DMS 273 treated with DMSO at 0.1 percent for 48 hours (cell line): ENCODE measurements at regions not wholly inside any gene's neighbourhood (a gene's known extent, or its start where the extent isn't known, plus 50 kb on each side); places are given as distances from the start of the nearest gene placed in this dataset.

Source experiments
- DNase-seq: peaks from one replicate; lab custom pipeline; 2025; lab: John Stamatoyannopoulos, UW

GRCh38 chr5:63341442-63341841, 620.8 kb downstream of the HTR1A start:
- DNase-seq, result no peak

- no peak for DNase-seq
These were observed 638.3 kb downstream of the HTR1A start for GRCh38 chr5:63323926-63324325.

- DNase-seq, result no peak
These were observed 647.7 kb downstream of the HTR1A start for GRCh38 chr5:63314551-63314950.

- no peak for DNase-seq
These were observed 651.6 kb downstream of the HTR1A start for GRCh38 chr5:63310644-63311043.

GRCh38 chr5:63306909-63307308, 655.3 kb downstream of the HTR1A start:
- DNase-seq, result no peak

GRCh38 chr5:63293317-63293716, 668.9 kb downstream of the HTR1A start:
- DNase-seq, result no peak

- DNase-seq, result no peak
These were observed 675.5 kb downstream of the HTR1A start for GRCh38 chr5:63286724-63287123.

GRCh38 chr5:63263411-63263810, 684.8 kb downstream of the LRRC70 start:
- no peak for DNase-seq

- DNase-seq, result no peak
These were observed 683.8 kb downstream of the LRRC70 start for GRCh38 chr5:63262185-63262981.

- DNase-seq, result no peak
These were observed 683.1 kb downstream of the LRRC70 start for GRCh38 chr5:63261695-63262094.

GRCh38 chr5:63255594-63255993, 677.0 kb downstream of the LRRC70 start:
- DNase-seq, result no peak

- no peak for DNase-seq
These were observed 672.3 kb downstream of the LRRC70 start for GRCh38 chr5:63250939-63251338.

- no peak for DNase-seq
These were observed 671.3 kb downstream of the LRRC70 start for GRCh38 chr5:63249960-63250359.

GRCh38 chr5:63247651-63248050, 669.0 kb downstream of the LRRC70 start:
- no peak for DNase-seq

- DNase-seq, result no peak
These were observed 666.7 kb downstream of the LRRC70 start for GRCh38 chr5:63245271-63245670.

- DNase-seq, result no peak
These were observed 661.6 kb downstream of the LRRC70 start for GRCh38 chr5:63240063-63240755.

GRCh38 chr5:63233911-63234310, 655.3 kb downstream of the LRRC70 start:
- DNase-seq, result no peak

GRCh38 chr5:63233361-63233760, 654.7 kb downstream of the LRRC70 start:
- no peak for DNase-seq

- DNase-seq, result no peak
These were observed 652.1 kb downstream of the LRRC70 start for GRCh38 chr5:63230754-63231153.

- no peak for DNase-seq
These were observed 649.5 kb downstream of the LRRC70 start for GRCh38 chr5:63228154-63228553.

- no peak for DNase-seq
These were observed 641.6 kb downstream of the LRRC70 start for GRCh38 chr5:63220244-63220643.

GRCh38 chr5:63217422-63217821, 638.8 kb downstream of the LRRC70 start:
- no peak for DNase-seq

GRCh38 chr5:63213256-63213655, 634.6 kb downstream of the LRRC70 start:
- no peak for DNase-seq
